Eye (tissue), 1 donor: ENCODE measurements at regions not wholly inside any gene's neighbourhood (a gene's known extent, or its start where the extent isn't known, plus 50 kb on each side); places are given as distances from the start of the nearest gene placed in this dataset.
A peak's percentile ranks its signal among the peaks of the same experiment; 100 is the strongest.
"Not testable (repeated sequence)": the region's sequence is repeated elsewhere in the genome, so short reads cannot be mapped to it uniquely, and the experiment has no call there.

Experiments used
- DNase-seq: peaks from one replicate; pipeline ENCODE4 v3.0.0-alpha.2; 2015

DNA sequence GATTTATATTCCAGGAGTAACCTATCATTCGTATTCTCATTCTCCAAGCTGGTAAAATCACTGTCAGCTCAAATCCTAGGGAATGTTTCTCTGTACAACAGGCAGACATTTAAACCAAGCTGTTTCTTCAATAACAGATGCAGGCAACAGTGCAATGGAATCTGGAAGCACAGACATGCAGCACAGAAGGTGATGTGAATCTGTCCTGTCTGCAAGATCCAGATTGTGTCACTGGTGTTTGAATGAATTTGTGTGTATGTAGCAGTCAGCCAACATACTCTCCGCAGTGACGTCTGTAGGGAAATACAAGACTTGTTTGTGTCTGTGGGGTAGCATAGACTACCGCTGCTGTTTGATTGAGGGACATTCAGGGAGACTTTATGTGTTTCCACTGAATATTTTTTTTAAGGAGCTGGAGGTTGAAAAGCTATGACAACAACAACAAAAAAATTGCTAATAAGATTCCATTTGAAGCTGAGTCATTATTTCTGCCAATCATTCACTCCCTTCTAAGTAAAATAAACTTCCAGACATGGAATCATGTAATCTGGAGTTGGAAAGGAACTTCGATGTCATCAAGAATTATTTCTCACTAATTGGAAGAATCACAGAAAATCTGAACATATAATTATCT is 122.9 kb upstream of the MYO3A start:
- DNase-seq, result no peak

DNA sequence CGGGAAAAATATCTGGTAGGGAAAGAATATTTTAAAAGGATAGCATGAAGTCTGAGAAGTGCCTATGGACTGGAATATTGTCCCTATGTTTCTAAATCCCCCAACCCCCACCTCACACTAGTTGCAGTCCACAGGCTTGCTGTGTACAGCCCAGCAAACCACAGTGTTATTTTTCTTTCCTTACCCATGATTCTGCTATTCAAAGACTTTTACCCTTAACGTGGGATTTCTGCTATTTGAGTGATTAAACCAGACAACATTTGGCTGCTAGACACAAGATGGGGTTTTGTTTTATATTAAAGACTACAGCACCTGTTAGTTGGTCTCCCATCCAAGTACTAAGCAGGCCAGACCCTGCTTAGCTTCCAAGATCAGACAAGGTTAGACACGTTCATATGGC is 120.5 kb upstream of the MYO3A start:
- no peak for DNase-seq

DNA sequence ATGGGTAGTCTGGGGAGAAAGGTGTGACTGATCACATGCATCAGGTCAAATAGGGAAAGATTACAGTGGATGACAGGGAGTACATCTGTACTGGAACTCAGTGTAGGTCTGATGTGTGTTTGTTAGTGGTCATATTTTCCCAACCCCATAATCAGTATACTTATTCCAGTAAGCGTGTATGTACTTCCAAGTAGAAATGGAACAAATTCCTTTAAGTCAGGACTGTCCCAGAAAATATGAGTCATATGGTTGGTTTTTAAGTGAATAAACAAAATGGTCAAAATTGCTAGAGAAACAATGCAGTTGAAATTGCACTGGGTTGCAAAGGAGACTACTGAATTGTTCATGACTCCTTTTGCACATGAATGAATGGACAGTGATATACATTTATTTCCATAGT is 118.8 kb upstream of the MYO3A start:
- DNase-seq, result no peak

DNA sequence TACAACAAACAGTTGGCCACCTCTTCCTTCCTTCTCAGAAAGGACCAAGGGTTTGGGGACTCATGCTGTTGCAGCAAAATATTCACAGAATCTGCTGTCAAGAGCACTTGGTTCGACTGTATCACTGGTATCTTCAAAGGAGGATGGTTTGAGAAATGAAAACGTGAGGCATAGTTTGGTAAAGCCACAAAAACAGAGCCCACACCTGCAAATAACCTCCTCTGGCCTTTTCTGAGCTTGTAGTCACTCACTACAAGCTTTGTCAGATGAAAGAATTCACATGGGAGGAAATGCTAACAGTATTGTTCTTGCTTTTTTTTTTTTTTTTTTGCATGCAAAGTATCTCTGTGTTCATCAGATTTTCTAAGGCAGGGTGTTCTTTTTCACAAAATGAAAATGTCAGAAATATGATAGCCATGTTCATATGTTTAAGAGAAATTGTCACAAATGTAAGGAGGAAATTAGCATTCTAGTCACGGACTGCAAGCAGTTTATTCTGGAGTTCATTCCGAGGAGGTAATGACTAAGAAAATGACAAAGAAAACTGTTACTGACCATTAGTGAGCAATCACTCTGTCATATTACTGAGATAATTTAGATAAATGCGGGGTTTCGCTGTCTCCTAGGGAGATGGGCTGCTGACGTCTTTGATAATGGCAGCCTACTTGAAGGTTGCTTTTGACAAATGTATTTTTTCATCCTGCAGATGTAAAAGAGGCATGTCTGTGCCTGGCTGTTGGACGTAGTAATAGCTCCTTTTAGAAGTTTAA is 117.8 kb upstream of the MYO3A start:
- DNase-seq, result peak; percentile 74

DNA sequence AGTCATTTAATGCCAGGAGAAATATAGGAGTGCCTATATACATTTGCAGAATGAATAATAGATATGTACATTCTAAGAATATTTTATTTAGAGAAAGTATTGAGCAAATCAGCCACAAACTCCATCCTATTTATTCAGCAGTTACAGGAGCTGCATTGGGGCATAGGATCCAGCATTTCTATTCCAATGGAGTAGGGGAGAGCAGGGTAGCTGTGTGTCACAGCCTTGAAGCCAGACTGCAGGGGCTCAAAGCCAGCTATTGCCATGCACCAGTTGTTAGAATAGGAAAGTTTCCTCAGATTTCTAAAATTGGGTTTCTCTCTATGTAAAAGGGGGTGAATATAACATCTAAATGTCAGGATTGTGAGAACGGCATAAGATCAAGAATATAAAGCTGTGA is 116.8 kb upstream of the MYO3A start:
- no peak for DNase-seq

- DNase-seq, result no peak
These were observed 115.3 kb upstream of the MYO3A start for GRCh38 chr10:25818751-25819150.

DNA sequence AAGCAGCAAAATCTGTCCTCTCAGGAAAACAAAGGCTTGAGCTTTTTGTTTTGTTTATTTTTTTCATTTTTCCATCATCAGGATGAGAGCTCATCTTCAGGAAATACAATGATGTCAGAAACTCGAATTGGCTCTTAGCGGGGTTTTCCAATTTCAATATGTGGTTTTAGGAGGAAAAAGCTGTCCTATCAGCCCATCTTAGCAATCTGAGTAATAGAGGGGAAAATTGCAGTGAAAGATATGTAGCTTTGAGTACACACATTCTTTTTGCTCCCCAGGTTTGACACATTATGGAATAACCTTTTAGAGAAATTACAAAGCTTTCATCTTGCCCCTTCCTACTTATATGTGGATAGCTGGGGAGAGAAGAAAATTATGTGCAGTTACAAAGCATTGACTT is 113.6 kb upstream of the MYO3A start:
- DNase-seq, result no peak

DNA sequence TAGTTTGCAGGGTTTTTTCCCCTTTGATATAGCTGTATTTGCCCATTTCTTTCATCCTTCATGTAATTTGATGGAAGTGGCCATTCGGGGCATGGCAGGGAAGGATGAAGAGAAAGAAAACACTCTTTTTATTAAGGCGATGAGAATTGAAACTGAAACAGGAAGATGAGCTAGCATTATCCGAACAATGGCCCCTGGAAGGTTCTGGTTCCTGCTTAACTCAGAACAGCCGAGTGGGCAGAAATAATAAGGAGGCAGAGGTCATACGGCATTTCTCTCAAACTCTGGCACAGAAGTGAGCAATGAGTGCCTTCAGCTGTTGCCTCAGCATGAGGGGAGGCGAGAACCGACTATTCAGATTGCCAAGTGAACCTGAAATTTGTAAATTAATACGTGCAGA is 113.2 kb upstream of the MYO3A start:
- peak; percentile 94 for DNase-seq

DNA sequence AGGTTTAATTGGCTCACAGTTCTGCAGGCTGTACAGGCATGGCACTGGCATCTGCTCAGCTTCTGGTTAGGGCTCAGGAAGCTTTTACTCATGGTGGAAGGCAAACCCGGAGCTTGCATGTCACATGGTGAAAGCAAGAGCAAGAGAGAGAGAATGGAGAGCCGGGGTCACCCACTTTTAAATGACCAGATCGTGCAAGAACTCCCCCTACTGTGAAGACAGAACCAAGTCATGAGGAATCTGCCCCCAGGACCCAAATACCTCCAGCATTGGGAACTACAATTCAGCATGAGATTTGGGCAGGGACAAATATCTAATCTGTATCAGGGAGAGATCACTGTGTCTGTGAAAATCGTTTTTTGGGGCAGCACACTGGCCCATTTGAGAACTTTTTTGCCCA is 110.0 kb upstream of the MYO3A start:
- DNase-seq, result no peak

GRCh38 chr10:25828475-25828874 is 105.6 kb upstream of the MYO3A start:
- DNase-seq, result no peak

GRCh38 chr10:25831080-25831479 is 102.9 kb upstream of the MYO3A start:
- no peak for DNase-seq

DNA sequence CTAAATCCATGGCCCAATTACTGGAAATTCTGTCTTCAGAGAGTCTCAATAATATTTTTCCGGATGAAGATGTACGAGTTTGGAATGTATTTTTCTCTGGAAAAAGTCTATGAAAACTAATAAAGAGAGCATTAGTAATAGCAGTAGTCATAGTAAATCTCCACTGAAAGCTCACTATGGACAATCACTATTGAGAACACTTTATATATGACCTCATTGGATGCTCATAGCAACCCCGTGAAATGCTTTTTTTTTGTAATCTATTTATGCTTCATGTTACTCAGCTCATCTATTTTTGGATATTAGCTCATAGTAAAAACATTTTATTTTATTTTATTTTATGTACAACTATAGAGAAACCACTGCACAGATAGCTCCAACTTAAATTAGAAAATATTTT is 94.3 kb upstream of the MYO3A start:
- DNase-seq, result no peak

DNA sequence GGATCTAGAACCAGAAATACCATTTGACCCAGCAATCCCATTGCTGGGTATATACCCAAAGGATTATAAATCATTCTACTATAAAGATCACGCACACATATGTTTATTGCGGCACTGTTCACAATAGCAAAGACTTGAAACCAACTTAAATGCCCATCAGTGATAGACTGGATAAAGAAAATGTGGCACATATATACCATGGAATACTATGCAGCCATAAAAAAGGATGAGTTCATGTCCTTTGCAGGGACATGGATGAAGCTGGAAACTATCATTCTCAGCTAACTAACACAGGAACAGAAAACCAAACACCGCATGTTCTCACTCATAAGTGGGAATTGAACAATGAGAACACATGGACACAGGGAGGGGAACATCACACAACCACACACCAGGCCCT is 93.2 kb upstream of the MYO3A start:
- DNase-seq, result not testable (repeated sequence)

GRCh38 chr10:25842146-25842545 is 91.9 kb upstream of the MYO3A start:
- DNase-seq, result no peak

DNA sequence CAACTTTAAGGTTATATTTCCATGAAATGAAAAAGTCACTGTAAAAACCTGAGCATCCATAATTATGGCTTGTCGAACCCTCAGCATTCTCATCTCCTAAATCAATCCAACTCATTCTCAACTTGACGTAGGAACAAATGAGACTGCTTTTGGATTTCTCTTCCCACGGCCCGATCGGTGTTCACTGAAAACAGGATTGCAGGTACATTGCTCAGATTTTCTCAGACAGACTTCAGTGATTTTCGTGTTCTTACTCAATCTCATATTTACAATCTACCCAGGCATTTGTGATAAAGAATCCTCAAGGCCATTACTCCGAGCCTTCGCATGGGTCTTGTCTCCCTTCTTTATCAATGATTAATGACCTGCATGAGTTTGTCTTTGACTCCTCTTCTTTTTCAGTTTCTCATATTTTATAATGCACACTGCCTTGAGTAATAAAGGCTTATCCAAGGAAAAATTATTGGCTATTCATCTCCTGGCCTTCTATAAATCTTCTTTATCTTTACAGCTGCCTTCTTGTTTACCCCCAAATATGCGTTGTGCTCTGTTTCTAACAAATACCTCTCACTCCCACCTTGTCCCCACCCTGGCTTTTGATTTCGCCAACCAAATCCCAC is 90.4 kb upstream of the MYO3A start:
- no peak for DNase-seq

DNA sequence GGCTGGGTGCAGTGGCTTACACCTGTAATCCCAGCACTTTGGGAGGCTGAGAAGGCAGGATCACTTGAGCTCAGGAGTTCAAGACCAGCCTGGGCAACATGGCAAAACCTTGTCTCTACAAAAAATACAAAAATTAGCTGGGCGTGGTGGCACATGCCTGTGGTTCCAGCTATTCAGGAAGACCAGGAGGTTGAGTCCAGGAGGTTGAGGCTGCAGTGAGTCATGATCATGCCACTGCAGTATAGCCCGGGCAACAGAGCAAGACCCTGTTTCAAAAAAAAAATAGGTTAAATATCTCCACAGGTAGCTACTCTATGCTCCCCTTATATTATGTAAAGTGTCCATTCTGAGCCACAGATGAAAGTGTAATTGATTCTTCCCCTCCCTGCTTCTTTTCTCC is 89.3 kb upstream of the MYO3A start:
- not testable (repeated sequence) for DNase-seq

DNA sequence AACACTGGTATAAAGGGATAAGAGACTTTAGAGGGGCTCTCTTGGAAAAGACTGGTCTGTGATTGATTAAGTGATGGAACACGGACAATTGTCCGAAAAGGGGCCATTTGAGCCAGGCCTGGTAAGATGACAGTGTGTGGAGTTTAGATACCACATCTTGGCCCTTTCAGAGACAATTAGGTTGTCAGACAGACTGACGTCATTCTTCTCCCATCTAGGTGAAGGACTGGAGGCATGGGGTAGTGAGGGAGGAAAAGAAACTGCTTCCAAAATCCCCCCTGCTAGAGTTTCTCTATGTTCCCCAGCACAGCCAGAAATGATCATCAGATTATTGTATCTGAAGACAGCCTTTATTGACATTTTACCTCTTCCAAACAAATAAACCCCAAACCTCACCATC is 84.8 kb upstream of the MYO3A start:
- no peak for DNase-seq

DNA sequence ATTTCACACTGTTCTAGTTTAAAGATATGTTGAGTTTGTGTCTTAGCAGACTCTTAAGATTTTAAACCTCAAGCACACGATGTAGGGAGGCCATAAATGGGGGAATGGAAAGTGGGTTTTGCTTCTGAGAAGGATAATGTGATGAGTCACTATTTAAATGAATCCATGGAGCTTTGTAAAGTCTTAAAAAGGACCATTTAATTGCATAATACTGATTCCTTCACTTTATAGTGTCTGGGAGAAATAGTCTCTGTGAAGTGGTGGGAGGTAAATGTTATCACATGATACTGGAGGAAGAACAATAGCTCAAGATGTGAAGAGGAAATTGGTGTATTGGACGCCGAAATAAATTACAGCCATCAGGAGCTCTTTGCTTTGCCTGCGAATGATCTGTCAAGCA is 84.0 kb upstream of the MYO3A start:
- no peak for DNase-seq

- no peak for DNase-seq
These were observed 82.5 kb upstream of the MYO3A start for GRCh38 chr10:25851548-25851947.

DNA sequence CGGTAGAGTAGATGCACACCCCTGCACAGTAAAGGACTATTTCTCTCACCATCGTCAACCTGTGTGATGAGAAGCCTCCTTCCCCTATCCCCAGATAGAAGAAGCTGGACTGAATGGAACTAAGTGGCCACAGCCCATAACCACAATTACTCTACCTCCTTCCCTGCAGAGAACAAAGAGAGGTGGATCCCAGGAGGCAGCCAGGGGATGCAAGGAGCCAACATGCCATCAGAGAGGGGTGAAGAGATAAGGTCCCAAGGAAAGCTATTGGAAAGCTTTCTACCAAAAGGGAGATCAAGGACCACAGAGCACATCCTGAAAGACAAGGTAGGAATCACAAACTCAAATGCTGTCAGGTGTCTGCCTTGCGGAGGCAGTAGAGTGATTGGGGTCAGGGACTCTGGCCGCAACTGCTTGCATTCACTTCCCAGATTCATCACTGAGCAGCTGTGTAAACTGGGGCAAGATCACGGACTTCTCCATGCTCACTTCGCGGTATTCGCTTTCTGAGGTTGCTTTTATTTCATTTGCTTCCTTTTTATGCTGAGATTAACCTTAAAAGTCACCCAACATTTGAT is 81.6 kb upstream of the MYO3A start:
- DNase-seq, result no peak

DNA sequence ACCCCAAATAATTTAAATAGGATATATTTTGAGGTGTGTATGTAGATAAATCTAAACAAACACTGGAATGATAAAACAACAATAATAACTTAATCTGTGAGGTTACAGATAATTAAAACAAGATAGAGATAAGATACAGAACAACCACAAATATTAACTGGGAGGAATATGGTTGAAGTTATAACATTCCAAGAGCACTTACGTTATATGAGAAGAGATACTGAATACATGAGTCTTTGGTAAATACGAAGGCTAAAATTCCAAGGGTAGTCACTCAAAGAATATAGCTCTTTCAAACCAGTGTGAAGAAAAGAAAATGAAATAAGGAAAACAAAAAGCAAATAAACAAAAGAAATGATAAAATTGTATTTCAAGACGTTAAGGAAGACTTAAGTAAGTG is 76.0 kb upstream of the MYO3A start:
- DNase-seq, result no peak

DNA sequence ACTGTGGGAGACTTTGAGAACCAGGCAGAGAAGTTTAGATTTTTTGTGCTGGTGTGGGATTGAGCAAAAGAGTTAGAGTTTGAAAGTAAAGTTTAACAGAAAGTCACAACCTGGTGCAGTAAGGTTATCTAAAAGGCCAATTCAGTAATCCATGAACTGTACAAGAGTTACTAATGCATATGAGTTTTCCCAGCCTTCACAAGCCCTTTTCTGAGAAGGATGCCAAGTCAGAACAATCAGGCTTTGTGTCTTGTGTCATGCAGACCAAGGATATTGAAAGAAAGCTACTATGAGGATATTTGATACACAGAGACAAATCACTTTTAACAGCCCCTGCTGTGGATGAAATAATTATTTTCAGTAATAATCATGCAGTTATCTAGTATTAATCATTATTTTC is 68.8 kb upstream of the MYO3A start:
- no peak for DNase-seq

DNA sequence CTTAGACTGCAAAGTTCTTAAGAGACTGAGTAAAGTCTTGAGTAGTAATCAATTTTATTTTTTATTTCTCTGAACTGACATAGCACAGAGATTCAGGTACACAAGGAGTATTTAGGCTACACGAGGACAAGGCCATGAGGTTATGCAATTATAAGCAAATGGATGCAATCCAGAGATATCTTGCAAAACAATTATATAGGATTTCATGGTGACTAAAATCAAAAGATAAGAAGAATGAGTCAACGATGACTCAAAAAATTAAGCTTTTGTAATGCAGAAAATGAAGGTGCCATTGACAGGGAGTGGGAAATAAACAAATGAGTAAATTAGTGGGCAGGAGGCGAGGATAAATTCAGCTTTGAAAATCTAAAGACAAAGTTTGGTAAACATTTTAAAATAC is 66.7 kb upstream of the MYO3A start:
- no peak for DNase-seq

DNA sequence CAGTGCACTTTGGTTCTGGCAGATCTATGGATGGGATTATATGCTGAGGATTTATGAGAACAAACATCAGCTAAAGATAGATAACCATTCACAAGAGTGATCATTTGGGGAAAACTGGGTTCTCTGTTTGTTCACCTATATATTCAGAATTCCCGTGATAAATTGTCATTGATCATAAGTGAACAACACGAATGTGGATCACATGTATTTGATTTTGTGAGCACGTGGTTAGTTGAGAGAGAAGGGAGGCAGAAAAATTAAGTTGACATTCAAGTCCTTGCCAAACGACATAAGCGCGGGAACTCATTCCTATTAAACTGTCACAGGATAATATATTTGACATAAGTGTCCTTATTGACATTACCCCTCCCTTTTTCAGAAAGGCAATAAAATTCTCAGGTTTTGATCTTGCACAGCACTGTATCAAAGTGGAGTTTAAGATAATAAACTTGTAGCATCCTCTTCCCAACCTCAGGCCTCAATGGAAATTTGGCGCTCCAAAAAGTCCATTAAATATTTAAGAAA is 64.9 kb upstream of the MYO3A start:
- no peak for DNase-seq
